ENCODE measurements at regions not wholly inside any gene's neighbourhood (a gene's known extent, or its start where the extent isn't known, plus 50 kb on each side); places are given as distances from the start of the nearest gene placed in this dataset.

DNA sequence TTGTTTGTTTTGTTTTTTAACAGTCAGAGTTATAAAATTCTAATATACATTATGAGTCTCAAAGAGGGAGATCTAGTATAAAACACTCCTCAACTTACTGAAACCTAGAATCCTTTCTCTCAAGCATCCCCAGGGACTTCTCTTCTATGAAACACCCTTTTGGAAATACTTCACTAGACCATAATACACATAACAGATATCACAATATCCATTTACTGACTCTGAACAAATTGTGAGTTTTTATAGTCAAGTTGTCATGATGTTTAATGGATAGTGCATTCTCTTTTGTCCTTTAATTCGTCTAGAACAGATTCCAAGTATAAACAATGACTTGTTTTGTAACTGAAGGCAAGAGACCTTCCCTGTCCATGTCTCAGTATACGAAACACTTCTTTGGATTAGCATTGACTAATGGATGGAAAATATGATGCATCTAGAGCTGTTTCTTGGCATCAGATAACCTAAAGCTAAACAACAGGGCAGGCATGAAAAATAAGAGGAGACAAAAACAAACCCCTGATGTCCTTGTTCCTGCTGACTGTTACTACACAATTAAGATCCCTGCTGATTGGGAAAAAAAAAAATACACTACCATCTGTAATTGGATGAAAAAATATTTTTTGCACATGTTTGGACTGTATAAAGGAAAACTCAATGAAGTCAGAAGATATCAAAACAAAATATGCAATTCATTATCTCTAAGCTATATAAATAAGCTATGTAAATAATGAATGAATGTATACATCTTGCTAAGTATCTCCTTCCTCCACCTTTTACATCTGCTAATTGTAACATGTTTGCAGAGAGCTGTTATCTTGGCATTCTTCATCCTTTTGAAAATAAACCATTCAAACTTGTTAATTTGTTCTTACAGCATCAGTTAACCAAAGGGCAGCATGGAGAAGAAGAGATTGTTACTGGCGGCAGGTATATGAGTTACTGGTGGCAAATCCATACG lies 214.2 kb downstream of the LACC1 start:
- Histone ChIP-seq H3K27me3 (replicated peaks in 1 of 4; ENCODE audit: control insufficient read depth in 3 of 4, extremely low read depth in 1 of 4, insufficient read depth in 3 of 4, low read length in 3 of 4) (no peaks in the 10 kb centered on the region), H4K5ac (ENCODE audit: insufficient read length, low read depth, low read length) (no peak overlapping the region), H3K56ac (replicated peaks; ENCODE audit: insufficient read length, low read depth, low read length) (no peak overlapping the region), H3K79me1 (ENCODE audit: low read depth, low read length) (no peaks in the 10 kb centered on the region), H4K20me1 (replicated peaks in 1 of 2; ENCODE audit: control insufficient read depth in 1 of 2, insufficient read depth in 2 of 2, low read length in 2 of 2) (no peaks in the 10 kb centered on the region), H3K18ac (ENCODE audit: extremely low read depth, low read length) (no peak overlapping the region), H2AFZ (ENCODE audit: low read length) (no peak overlapping the region), H2BK120ac (replicated peaks; ENCODE audit: low read depth, low read length) (no peak overlapping the region), H2BK12ac (ENCODE audit: low read depth, low read length) (no peak overlapping the region), H4K91ac (replicated peaks; ENCODE audit: insufficient read length, low read length) (no peak overlapping the region), H3K14ac (ENCODE audit: insufficient read length) (no peak overlapping the region), H3K27ac (ENCODE audit: low read depth, low read length) (no peak overlapping the region), H2BK20ac (ENCODE audit: low read length) (no peak overlapping the region), H3K4me2 (ENCODE audit: insufficient read depth in 1 of 2, low read depth in 2 of 2, low read length in 2 of 2) (no peak overlapping the region), H2BK5ac (ENCODE audit: low read depth, low read length) (no peak overlapping the region), H3K9me3 (ENCODE audit: insufficient read depth in 2 of 2, low read depth in 1 of 2, low read length in 1 of 2) (peaks cover 0 to 6% of the 10 kb centered on the region in 2 experiments; a peak in 2 of 4 replicates), H3K9ac (replicated peaks in 1 of 4; ENCODE audit: extremely low read depth in 1 of 4, low read depth in 3 of 4, low read length in 3 of 4) (no peak overlapping the region), H3K4ac (replicated peaks; ENCODE audit: insufficient read length, low read depth, low read length) (no peak overlapping the region), H3K4me3 (ENCODE audit: extremely low read depth in 1 of 4, insufficient read depth in 2 of 4, low read depth in 3 of 4, low read length in 4 of 4) (no peak overlapping the region), H4K8ac (ENCODE audit: extremely low read depth, insufficient read depth, low read length) (no peak overlapping the region), H2BK15ac (ENCODE audit: low read length) (no peak overlapping the region), H3K23ac (ENCODE audit: insufficient read length) (no peak overlapping the region), H3K23me2 (ENCODE audit: low read depth, low read length) (no peaks in the 10 kb centered on the region), H3K36me3 (ENCODE audit: control insufficient read depth in 2 of 4, insufficient read depth in 4 of 4, low read length in 3 of 4) (no peaks in the 10 kb centered on the region), H3K79me2 (ENCODE audit: control insufficient read depth in 1 of 2, insufficient read depth in 2 of 2, low read length in 2 of 2) (no peaks in the 10 kb centered on the region), H2AK5ac (ENCODE audit: low read depth, low read length) (no peak overlapping the region), H3K4me1 (replicated peaks in 1 of 4; ENCODE audit: control insufficient read depth in 3 of 4, insufficient read depth in 4 of 4, low read length in 3 of 4) (no peaks in the 10 kb centered on the region)
- ChIA-PET CTCF (ENCODE audit: partially characterized antibody) (no interaction called here), POLR2A (ENCODE audit: partially characterized antibody) (no interaction called here)
- no peak for DNase-seq (ENCODE audit: low read depth in 1 of 2, low spot score in 2 of 2)
- FAIRE-seq, result no peak
- 88% methylated on average over 4 of the region's 4 CpGs; no CpG with 5 or more reads in 1 of the 2 experiments for WGBS, 2 experiments (ENCODE audit: extremely low coverage in 1 of 2, insufficient coverage in 1 of 2, insufficient read length in 1 of 2, insufficient replicate concordance in 2 of 2, low coverage in 1 of 2, low lambda C conversion rate in 2 of 2, missing lambda C conversion rate in 1 of 2)
- TF ChIP-seq TAF7 (optimal IDR thresholded peaks at IDR 0.05; ENCODE audit: borderline replicate concordance, low read depth, low read length) (no peak), ATF3 (IDR thresholded peaks at IDR 0.05; ENCODE audit: insufficient read depth, low read depth, low read length) (no peak), CTBP2 (IDR thresholded peaks at IDR 0.05; ENCODE audit: borderline replicate concordance, insufficient read depth, insufficient read length, low read length) (no peak), HDAC2 (IDR thresholded peaks at IDR 0.05; ENCODE audit: borderline replicate concordance in 1 of 2, low read depth in 2 of 2, low read length in 2 of 2) (no peak), TEAD4 (IDR thresholded peaks at IDR 0.05; ENCODE audit: low read depth, low read length) (no peak), SIX5 (IDR thresholded peaks at IDR 0.05; ENCODE audit: low read depth, low read length) (no peak), GTF2F1 (IDR thresholded peaks at IDR 0.05; ENCODE audit: borderline replicate concordance, low read depth, low read length) (no peak), KDM4A (IDR thresholded peaks at IDR 0.05; ENCODE audit: low read depth, low read length, severe bottlenecking) (no peak), BACH1 (IDR thresholded peaks at IDR 0.05; ENCODE audit: low read length) (no peak), SIRT6 (IDR thresholded peaks at IDR 0.05; ENCODE audit: low read length) (no peak), TCF12 (IDR thresholded peaks at IDR 0.05; ENCODE audit: low read depth, low read length) (no peak), BRCA1 (IDR thresholded peaks at IDR 0.05; ENCODE audit: low read depth, low read length) (no peak)
